ENCODE measurements at regions not wholly inside any gene's neighbourhood (a gene's known extent, or its start where the extent isn't known, plus 50 kb on each side); places are given as distances from the start of the nearest gene placed in this dataset.

DNA sequence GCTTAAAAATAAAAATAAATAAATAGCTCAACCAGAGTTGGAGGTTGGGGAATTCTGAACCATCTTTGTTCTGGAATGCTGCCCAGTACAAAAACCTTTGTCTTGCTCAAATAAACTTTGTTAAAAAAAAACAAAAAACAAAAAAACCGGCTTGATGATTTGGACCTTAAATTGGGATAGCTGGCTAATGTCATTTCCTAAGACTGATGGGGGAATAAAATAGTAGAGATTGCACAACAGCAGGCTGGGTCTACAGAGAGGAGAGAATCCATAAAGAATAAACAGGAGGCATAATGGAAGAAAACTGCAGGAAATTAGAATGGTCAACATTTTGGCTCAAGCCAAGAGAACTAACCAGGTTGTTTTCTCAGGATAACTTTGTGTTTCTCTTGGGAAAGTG, 370.9 kb downstream of the AEBP2 start:
- Histone ChIP-seq H3K36me3 (replicated peaks in 1 of 2; ENCODE audit: control extremely low read depth in 1 of 2, control insufficient read depth in 1 of 2, extremely low read depth in 1 of 2, insufficient read depth in 2 of 2, low read length in 1 of 2) (no peaks in the 10 kb centered on the region), H3K9me3 (ENCODE audit: control extremely low read depth in 1 of 3, control insufficient read depth in 2 of 3, insufficient read depth in 1 of 3, low read length in 2 of 3) (peaks cover 0 to 12% (median 0%) of the 10 kb centered on the region in 3 donors), H3K4me1 (ENCODE audit: control insufficient read depth in 2 of 2, insufficient read depth in 2 of 2, low read length in 2 of 2) (no peaks in the 10 kb centered on the region), H3K4me2 (replicated peaks; ENCODE audit: low read depth, low read length, poor library complexity, severe bottlenecking) (no peak overlapping the region), H2AFZ (ENCODE audit: insufficient read depth, low read depth, low read length, poor library complexity, severe bottlenecking) (no peak overlapping the region), H3K4me3 (ENCODE audit: control extremely low read depth in 1 of 5, extremely low read depth in 1 of 5, insufficient read depth in 1 of 5, low read depth in 2 of 5, low read length in 4 of 5) (no peak overlapping the region), H3K9ac (ENCODE audit: low read length) (no peak overlapping the region), H3K27me3 (replicated peaks in 1 of 4; ENCODE audit: control extremely low read depth in 1 of 4, control insufficient read depth in 3 of 4, insufficient read depth in 4 of 4, low read length in 3 of 4) (no peaks in the 10 kb centered on the region), H3K27ac (ENCODE audit: low read length in 2 of 2) (no peak overlapping the region), H4K20me1 (ENCODE audit: control insufficient read depth, insufficient read depth, low read length, poor library complexity, severe bottlenecking) (no peaks in the 10 kb centered on the region), H3K79me2 (ENCODE audit: control insufficient read depth, insufficient read depth, low read length) (no peaks in the 10 kb centered on the region)
- TF ChIP-seq EZH2 (IDR thresholded peaks at IDR 0.05; ENCODE audit: borderline replicate concordance, insufficient read depth, low read depth, low read length, poor library complexity, severe bottlenecking) = no peak
- TF ChIP-seq, protein P1, sequence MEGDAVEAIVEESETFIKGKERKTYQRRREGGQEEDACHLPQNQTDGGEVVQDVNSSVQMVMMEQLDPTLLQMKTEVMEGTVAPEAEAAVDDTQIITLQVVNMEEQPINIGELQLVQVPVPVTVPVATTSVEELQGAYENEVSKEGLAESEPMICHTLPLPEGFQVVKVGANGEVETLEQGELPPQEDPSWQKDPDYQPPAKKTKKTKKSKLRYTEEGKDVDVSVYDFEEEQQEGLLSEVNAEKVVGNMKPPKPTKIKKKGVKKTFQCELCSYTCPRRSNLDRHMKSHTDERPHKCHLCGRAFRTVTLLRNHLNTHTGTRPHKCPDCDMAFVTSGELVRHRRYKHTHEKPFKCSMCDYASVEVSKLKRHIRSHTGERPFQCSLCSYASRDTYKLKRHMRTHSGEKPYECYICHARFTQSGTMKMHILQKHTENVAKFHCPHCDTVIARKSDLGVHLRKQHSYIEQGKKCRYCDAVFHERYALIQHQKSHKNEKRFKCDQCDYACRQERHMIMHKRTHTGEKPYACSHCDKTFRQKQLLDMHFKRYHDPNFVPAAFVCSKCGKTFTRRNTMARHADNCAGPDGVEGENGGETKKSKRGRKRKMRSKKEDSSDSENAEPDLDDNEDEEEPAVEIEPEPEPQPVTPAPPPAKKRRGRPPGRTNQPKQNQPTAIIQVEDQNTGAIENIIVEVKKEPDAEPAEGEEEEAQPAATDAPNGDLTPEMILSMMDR (IDR thresholded peaks at IDR 0.05) = no peak
- H3K4me3 Mint-ChIP-seq = no peak overlapping the region
- POLR2A ChIA-PET = no interaction called here
- H3K27me3 Mint-ChIP-seq = no peaks in the 10 kb centered on the region
- H3K9me3 Mint-ChIP-seq (ENCODE audit: insufficient read depth) = peaks cover 3% of the 10 kb centered on the region
- H3K4me1 Mint-ChIP-seq = no peaks in the 10 kb centered on the region
- no peak for ATAC-seq (ENCODE audit: low read depth)
- no peak overlapping the region for H3K27ac Mint-ChIP-seq
- WGBS (ENCODE audit: insufficient coverage) = 100% methylated on average over 1 of the region's 1 CpG
- intact Hi-C loops (cut with micrococcal nuclease) = no loop called here
- CTCF ChIA-PET = no interaction called here
- DNase-seq = no peak

GRCh38 chr12:19811922-19812321, 372.6 kb downstream of the AEBP2 start:
- no peak for ATAC-seq (ENCODE audit: low read depth)
- no peaks in the 10 kb centered on the region for H3K9me3 Mint-ChIP-seq (ENCODE audit: insufficient read depth)
- Histone ChIP-seq H2AFZ (ENCODE audit: insufficient read depth, low read depth, low read length, poor library complexity, severe bottlenecking) (no peak overlapping the region), H3K9me3 (ENCODE audit: control extremely low read depth in 1 of 3, control insufficient read depth in 2 of 3, insufficient read depth in 1 of 3, low read length in 2 of 3) (peaks cover 0 to 7% (median 0%) of the 10 kb centered on the region in 3 donors), H3K79me2 (ENCODE audit: control insufficient read depth, insufficient read depth, low read length) (no peaks in the 10 kb centered on the region), H3K4me2 (replicated peaks; ENCODE audit: low read depth, low read length, poor library complexity, severe bottlenecking) (no peak overlapping the region), H3K4me1 (ENCODE audit: control insufficient read depth in 2 of 2, insufficient read depth in 2 of 2, low read length in 2 of 2) (no peaks in the 10 kb centered on the region), H4K20me1 (ENCODE audit: control insufficient read depth, insufficient read depth, low read length, poor library complexity, severe bottlenecking) (no peaks in the 10 kb centered on the region), H3K27ac (ENCODE audit: low read length in 2 of 2) (no peak overlapping the region), H3K9ac (ENCODE audit: low read length) (no peak overlapping the region), H3K36me3 (replicated peaks in 1 of 2; ENCODE audit: control extremely low read depth in 1 of 2, control insufficient read depth in 1 of 2, extremely low read depth in 1 of 2, insufficient read depth in 2 of 2, low read length in 1 of 2) (no peaks in the 10 kb centered on the region), H3K4me3 (ENCODE audit: control extremely low read depth in 1 of 5, extremely low read depth in 1 of 5, insufficient read depth in 1 of 5, low read depth in 2 of 5, low read length in 4 of 5) (no peak overlapping the region), H3K27me3 (replicated peaks in 1 of 4; ENCODE audit: control extremely low read depth in 1 of 4, control insufficient read depth in 3 of 4, insufficient read depth in 4 of 4, low read length in 3 of 4) (no peaks in the 10 kb centered on the region)
- DNase-seq = no peak
- no CpG with 5 or more reads among the region's 3 CpGs for WGBS (ENCODE audit: insufficient coverage)
- ChIA-PET CTCF (no interaction called here), POLR2A (no interaction called here)
- no peaks in the 10 kb centered on the region for H3K27me3 Mint-ChIP-seq
- no peak for TF ChIP-seq EZH2 (IDR thresholded peaks at IDR 0.05; ENCODE audit: borderline replicate concordance, insufficient read depth, low read depth, low read length, poor library complexity, severe bottlenecking)
- TF ChIP-seq, protein P1 (IDR thresholded peaks at IDR 0.05) = no peak
- H3K4me3 Mint-ChIP-seq = no peak overlapping the region
- H3K27ac Mint-ChIP-seq = no peak overlapping the region
- intact Hi-C loops (cut with micrococcal nuclease) = no loop called here
- H3K4me1 Mint-ChIP-seq = no peaks in the 10 kb centered on the region

All from B cell (primary cell).